AG04449 (cell line): ENCODE measurements at regions not wholly inside any gene's neighbourhood (a gene's known extent, or its start where the extent isn't known, plus 50 kb on each side); places are given as distances from the start of the nearest gene placed in this dataset.

Source experiments
- CTCF ChIA-PET: fragments of 350-600 bp; formaldehyde crosslinking; extraction: SDS; loops from one replicate; lab custom pipeline; 2021; ENCODE audit warnings: antibody characterized with exemption; lab: Yijun Ruan, JAX
- POLR2A ChIA-PET: fragments of 400-600, 350-600 bp; formaldehyde crosslinking; extraction: SDS; loops from one replicate; lab custom pipeline; 2020; ENCODE audit warnings: antibody characterized with exemption, inconsistent platforms; lab: Yijun Ruan, JAX
- DNase-seq: peaks from one replicate; pipeline ENCODE4 v3.0.0-alpha.2; 2010; ENCODE audit warnings: low read depth, low spot score
- H3K4me3 ChIP-seq: 2 replicates; pipeline ENCODE4 v1.5.1; 2011; ENCODE audit warnings: low read depth, mild to moderate bottlenecking, control low read depth, low read length
- TF ChIP-seq, protein P1 (sequence below): IDR thresholded peaks from one replicate; pipeline ENCODE4 v1.5.1; 2011; ENCODE audit warnings: mild to moderate bottlenecking, moderate library complexity, low read length, control low read depth, inconsistent platforms; ENCODE audit not compliant: insufficient read depth; ENCODE audit errors: missing control alignments

DNA sequence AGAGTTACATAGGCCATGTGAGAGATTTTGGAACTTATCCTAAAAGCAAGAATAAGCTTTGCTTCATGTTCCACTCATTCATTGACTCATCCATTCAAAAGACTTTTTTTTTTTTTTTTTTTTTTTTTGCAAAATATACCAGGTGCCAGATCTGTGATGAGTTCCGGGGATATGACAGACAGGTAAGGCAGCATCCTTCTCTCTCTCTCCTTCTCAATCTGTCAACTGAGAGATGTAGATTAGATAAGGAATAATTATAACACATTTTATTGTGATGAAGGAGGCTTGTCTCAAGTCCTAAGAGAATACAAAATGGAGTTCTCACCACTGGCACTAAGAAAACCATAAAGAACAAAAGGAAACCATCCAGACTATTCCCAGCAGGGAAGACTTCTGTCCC lies 190.2 kb upstream of the CPEB2 start:
- DNase-seq: no peak
- TF ChIP-seq, protein P1, sequence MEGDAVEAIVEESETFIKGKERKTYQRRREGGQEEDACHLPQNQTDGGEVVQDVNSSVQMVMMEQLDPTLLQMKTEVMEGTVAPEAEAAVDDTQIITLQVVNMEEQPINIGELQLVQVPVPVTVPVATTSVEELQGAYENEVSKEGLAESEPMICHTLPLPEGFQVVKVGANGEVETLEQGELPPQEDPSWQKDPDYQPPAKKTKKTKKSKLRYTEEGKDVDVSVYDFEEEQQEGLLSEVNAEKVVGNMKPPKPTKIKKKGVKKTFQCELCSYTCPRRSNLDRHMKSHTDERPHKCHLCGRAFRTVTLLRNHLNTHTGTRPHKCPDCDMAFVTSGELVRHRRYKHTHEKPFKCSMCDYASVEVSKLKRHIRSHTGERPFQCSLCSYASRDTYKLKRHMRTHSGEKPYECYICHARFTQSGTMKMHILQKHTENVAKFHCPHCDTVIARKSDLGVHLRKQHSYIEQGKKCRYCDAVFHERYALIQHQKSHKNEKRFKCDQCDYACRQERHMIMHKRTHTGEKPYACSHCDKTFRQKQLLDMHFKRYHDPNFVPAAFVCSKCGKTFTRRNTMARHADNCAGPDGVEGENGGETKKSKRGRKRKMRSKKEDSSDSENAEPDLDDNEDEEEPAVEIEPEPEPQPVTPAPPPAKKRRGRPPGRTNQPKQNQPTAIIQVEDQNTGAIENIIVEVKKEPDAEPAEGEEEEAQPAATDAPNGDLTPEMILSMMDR: no peak
- CTCF ChIA-PET: no interaction called here
- no peak overlapping the region for H3K4me3 ChIP-seq
- POLR2A ChIA-PET: no interaction called here

DNA sequence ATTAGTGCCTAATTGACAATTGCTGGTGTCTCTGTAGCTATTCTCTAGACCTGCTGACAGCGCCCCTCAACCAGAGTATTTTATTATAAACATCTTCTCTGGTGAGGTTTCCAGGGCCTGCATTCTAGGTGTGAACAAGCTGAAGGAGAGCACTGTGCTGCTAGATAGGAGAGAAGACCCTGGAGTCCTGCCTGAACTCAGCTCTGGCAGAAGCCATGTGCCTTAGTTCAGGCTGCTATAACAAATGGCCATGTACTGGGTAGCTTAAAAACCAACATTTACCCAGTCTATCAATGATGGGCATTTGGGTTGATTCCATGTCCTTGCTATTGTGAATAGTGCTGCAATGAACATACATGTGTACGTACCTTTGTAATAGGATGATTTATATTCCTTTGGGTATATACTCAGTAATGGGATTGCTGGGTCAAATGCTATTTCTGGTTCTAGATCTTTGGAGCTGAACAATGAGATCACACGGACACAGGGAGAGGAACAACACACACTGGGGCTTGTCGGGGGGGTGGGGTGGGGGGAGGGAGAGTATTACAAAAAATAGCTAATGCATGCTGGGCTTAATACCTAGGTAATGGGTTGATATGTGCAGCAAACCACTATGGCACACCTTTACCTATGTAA lies 185.5 kb upstream of the CPEB2 start:
- POLR2A ChIA-PET: no interaction called here
- CTCF ChIA-PET: no interaction called here
- no peak overlapping the region for H3K4me3 ChIP-seq
- TF ChIP-seq, protein P1: no peak
- no peak for DNase-seq

DNA sequence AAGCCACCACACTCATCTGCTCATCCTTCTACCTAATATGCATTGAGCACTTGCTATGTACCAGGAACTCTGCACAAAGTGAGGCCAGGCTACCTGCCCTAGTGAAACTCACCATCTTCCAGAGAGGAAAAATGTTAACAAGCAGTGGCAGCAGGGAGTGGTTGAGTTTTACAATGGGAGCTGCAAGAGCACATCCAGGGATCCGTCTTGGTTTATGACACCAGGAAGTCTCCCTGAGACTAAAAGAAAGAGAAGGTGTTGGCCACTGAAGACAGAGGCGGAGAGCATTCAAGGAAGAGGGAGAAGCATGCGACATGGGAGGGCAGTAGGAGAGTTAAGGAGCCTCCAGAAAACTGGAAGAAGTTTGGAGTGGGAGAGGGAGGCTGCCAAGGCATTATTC lies 178.1 kb upstream of the CPEB2 start:
- no peak for DNase-seq
- CTCF ChIA-PET: no interaction called here
- H3K4me3 ChIP-seq: no peak overlapping the region
- TF ChIP-seq, protein P1: no peak
- POLR2A ChIA-PET: no interaction called here

DNA sequence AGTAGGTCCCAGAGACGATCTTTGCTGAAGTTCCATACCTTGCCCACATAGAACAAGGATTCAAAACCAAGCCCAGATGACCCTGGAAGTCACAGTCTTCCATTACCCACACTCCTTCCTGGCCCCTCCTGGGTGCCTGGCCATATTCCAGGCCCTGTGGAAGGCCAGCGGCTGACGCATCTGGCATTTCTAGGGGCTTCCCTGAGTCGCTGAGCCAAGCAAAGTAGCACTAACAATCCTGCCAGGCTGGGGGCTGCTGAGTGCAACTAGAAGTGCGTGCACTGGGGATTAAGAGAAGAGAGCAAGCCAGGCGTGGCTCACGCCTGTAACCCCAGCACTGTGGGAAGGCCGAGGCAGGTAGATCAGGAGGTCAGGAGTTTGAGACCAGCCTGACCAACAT lies 175.2 kb upstream of the CPEB2 start:
- ChIA-PET POLR2A (no interaction called here), CTCF (no interaction called here)
- TF ChIP-seq, protein P1: no peak
- H3K4me3 ChIP-seq: no peak overlapping the region
- DNase-seq: no peak

DNA sequence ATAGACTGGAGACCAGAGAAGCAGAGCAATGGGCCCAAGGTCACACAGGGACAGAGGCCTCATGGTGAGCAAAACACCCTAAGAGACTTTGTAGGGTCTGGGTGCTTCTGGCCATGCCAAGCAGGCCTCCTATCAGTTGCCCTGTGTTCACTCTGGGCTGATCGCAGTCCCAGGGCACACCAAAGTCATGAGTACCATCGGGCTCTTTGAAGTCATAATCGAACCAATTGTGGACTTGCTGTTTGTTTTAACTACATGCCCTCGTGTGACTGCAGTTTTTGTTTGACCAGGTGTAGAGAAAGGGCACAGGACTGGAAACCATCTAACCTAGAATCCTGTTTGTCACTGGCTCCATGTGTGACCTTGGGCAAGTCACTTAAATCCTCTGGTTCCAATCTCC lies 172.5 kb upstream of the CPEB2 start:
- TF ChIP-seq, protein P1: no peak
- no peak overlapping the region for H3K4me3 ChIP-seq
- POLR2A ChIA-PET: no interaction called here
- DNase-seq: no peak
- CTCF ChIA-PET: interaction anchor here (1.2 kb wide), 1 partner anchor 9 kb away, joined by 3 read pairs; no protein-coding TSS in a partner anchor

DNA sequence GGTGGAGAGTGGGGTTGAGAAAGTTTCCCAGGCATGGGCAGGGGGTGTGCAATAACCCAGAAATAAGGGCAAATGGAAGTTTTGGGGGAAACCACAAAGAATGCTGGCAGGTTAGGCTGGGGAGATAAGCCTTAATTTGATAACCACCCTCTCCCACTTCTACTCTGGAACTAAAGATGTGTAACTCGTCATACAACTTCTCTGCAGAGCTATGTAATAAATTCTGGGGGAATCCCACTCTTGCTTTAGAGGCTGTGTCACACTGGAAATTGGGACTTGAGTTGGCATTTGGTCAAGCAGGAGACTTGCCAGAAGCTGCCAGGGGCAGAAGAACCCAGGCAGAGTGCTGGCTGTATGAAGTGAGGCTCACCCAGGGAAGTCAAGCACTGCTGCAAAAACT lies 170.9 kb upstream of the CPEB2 start:
- ChIA-PET POLR2A (no interaction called here), CTCF (no interaction called here)
- no peak for DNase-seq
- TF ChIP-seq, protein P1: no peak
- no peak overlapping the region for H3K4me3 ChIP-seq
